ELF-1 (cell line): ENCODE measurements at regions not wholly inside any gene's neighbourhood (a gene's known extent, or its start where the extent isn't known, plus 50 kb on each side); places are given as distances from the start of the nearest gene placed in this dataset.

ENCODE experiments used
- DNase-seq: peaks from one replicate; pipeline ENCODE4 v3.0.0-alpha.2; 2016; ENCODE audit warnings: low read depth, low spot score

DNA sequence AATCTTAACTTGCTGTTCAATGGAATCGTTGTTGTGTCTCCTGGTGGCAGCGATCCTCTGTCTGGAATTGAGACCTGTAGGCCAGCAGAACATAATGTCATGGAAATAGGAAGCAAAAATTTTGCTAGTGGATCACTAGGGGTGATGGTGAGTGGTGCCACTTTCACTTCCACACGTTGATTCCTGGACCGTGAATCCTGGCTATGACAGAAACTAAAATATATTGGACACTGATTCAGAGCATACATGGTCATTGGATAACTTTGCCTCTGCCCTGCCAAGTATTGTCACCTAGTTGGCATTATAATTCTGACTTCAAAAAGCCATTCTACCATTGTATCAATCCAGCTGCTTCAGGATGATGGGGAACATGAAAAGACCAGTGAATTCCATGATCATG lies 353.2 kb downstream of the IRX1 start:
- no peak for DNase-seq

DNA sequence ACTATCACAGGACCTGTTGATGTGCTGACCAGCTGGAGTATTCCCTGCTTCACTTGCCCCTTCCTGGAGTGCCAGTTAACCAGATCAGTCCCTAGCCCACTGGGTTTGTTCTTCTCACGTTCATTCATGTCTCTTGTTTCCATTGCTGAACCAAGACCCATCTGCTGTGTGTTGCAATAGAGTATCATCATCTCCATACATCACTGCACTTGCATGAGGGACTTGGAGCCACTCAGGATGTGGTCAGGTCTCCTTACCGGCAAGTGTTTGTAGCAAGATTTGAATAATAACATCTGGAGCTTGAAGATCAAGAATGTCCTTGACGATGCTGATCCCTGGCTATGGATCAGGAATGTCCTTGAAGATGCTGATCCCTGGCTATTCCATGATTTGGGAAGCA lies 358.6 kb downstream of the IRX1 start:
- DNase-seq = no peak

DNA sequence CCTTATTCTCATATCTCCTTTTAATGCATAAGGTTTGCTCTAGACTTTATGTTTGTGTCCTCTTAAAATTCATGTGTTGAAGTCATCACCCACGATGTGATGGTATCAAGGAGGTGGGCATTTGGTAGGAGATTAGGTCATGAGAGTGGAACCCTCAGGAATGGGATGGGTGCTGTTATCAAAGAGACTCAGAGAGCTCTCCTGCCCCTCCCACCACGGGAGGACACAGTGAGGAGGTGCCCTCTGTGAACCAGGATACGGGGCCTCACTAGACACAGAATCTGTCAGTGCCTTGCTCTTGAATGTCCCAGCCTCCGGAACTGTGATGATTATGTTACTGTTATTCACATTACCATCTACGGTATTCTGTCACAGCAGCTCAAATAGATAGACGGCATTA lies 359.0 kb downstream of the IRX1 start:
- no peak for DNase-seq

DNA sequence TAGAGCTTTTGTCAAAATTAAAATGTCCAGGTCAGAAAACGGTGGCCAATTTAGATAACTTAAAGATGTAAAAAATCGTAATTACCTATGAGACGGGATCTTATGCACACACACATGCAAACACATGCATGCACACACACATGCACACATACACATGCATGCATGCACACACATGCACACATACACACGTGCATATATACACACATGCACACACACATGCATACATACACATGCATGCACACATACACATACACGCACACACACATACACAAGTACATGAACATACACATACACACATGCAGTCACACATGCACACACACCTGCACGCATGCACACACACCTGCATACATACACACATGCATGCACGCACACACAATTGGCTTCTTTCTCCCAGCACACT lies 362.0 kb downstream of the IRX1 start:
- no peak for DNase-seq

DNA sequence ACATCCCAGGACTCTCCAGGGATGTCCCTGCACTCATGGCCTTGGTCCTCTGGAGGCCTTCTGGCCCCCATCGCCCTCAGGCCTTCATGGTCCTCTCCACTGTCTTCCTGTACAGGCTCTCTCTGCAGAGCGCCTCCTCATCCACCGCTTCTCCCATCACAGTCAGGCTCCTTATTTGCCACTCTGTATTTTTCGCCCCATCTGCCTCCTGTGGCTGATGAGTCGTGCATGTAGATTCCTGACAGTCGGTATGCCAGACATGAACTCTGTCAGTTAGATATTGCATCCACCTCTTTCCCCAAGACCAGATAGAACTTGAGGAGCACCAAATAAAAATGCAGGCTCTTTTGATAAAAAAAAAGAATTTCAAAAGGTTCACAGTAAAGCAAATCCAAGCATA lies 362.8 kb downstream of the IRX1 start:
- DNase-seq = no peak

DNA sequence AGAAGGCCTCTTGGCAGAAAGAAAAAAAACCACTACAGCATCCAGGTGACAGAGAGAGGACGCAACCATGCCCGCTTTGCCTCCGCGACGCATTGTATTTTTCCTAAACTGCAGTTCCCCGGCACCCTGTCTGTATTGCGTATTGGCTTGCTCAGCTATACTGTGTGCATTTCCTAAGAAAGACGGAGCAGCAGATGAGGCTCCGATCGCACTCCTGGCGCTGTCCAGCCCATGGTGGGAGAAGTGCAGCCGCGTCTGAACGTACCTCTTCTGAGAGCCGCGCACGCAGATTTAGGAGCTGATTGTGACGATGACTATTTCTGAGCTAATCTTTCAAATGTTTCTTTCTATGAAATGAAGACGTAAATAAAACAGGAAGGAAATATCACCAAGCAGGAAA lies 366.5 kb downstream of the IRX1 start:
- DNase-seq = no peak

DNA sequence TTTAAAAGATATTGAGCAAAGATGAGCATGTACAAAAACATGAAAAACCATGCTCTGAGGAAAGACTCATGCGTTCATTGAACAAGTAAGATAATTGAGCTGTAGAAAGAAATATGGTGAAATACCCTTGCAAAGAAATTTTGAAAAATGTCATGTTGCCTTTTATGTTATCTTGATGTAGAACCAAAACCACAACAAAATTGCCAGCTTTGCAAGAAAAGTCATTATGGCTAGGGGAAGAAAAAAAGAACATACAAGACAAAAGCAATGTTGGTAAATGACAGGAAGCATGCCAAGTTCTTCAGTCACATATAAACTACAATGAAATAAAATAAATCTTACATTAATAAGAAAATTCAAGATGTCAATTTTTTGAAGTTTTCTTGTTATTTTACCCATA lies 368.0 kb downstream of the IRX1 start:
- no peak for DNase-seq

DNA sequence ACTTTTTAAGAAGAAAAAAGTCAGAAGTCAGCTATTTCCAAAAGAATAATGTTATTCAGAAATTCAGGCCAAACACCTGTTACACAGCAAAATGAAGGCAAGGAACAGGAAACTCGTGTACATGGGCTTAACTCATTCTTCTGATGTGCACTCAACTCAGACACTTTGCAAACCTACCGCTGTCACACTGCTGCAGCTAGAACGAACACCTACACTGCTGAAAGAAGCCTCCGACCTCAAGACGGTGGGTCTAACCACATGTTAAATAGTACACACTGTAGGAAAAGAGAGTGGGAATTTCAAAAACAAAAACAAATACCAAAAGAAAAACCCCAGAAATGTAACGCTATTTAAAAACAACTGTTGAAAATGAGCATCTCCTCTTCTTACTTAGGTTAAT lies 384.5 kb downstream of the IRX1 start:
- DNase-seq = no peak

DNA sequence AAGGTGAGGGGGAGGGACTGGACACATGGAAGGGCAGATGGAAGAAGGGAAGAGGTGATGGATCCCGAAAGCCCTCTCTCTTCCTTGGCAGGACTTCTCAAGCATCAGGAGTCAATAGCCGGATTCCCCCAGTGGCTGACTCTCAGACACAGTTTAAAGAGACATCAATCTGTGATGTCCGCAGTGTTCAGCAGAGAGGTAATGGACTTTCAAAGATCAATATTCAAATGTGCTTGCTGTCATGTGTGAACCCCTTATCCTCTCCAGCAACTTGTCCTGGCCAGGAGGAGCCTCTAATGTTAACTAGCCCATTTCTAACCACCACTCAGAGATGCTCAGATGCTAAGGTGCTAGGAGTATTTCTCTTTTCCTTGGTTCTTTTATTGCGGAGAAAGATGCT lies 392.2 kb downstream of the IRX1 start:
- DNase-seq = no peak

DNA sequence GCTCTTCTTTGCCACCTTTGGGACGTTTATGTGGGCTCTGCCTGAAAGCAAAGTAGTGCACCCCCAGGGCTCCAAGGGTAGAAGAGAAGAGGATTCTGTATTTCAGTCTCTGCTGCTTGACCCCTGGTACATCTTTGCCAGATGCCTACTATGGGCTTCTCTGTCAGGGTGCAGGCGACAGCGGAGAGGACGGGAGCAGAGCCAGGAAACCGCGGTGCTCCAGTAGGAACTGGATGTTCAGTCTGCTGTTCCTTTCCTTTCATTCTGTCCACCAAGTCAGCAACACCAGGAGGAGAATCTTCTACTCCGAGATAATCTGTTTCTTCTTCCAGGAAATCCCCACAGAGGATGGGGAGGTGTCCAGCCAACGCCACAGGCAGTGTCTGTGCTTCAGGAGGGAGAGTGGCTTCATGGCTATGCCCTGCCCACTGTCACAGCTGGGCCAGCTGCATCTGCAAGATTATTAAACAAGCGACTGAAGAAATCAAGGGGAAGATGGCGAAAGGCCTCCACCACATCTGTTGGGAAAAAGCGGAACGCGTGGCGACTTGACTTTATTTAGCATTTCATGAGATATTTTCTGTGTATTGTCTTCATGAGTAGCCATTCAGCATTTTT lies 398.3 kb downstream of the IRX1 start:
- DNase-seq = no peak

DNA sequence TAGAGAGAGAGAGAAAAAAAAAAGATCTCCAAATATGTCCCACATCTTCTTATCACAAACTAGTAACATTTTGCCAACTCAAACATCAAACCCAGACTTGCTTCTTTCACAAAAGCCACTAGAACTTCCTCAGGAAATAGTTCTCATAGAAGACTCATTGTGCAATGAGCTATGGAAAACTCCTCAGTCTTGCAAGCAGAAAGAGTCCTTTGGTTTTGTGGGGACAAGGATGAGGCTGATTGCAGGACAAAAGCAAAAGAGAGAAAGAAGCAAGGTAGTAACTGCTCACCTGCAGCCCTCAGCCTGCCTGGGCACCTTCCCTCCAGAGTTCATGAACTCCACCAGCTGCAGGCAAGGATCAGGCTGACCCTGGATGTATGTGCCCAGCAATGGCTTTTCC lies 399.0 kb downstream of the IRX1 start:
- DNase-seq = no peak

DNA sequence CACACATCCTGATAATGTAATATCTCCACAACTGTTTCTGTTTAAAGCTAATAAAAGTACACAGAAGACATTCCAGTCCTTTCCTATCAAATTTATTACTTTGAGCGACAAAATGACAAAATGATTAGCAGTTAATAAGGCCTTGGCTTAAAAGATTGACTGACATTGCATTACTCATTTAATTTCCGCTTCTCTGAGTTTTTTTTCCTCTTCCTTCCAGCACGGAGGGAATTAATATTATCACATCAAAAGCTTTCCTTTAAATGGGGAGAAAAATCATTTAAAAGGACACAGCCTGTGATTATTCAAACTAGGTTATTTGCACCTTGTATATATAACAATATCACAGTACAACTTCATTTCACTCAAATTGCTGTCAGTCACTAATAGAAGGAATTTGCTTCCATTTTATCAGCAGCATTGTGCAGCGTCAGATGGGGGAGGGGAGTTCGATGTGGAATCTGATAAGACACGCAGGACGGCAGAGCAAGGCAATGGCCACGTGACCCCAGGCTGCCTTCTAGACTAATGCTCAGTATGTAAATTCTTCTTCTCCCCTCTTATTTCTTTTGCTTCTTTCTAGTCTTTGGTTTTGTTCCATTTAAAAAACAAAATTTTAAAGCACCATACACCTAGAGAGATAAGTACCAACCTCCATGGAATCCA lies 400.5 kb downstream of the IRX1 start:
- no peak for DNase-seq

DNA sequence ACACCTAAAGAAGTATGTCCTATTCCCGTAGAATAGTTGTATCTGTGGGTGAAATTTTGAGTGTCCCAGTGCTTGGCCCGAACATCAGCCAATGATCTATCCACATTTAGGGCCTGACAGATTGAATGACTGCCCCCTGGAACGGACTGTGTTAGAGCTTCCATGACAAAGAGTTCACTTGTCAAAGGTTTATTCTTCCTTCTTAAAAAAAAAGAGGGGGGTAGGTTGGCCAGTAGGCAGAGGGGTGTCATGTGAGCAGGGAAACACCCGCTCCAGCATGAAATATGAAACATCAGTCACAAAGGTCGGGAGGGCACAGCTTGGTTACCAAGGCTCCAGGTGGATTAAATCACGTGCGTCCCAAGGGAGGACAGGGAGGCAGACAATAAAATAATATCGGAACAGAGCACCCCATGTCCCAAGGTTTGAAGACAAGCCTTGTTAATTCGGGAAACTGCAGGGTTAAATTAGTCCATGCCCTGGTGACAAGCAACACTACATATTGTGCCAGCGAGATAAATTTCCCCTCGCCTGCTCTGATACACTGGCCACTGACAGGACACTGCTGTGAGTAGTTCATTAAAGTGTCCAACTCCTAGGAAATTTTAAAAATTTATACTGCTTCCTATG lies 401.2 kb downstream of the IRX1 start:
- DNase-seq = no peak

DNA sequence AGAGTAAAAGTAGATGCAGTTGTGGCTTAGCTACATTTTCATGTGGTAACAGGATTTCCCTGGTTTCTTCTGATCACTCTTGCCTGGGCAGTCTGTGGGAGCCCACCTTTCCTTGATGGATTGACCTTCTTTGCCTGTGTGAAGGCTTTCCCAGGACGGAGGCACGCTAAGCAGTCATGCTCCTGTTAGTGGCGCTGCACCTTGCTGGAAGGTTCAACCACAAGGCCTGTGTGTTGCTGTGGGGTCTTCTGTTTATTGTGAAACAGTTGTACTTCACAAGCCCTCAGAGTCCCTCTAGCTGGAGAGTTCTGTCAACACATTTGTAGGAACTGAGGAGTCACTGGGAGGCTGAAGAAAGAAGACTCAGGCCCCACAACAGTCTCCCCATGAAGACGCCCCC lies 402.0 kb downstream of the IRX1 start:
- DNase-seq = no peak

DNA sequence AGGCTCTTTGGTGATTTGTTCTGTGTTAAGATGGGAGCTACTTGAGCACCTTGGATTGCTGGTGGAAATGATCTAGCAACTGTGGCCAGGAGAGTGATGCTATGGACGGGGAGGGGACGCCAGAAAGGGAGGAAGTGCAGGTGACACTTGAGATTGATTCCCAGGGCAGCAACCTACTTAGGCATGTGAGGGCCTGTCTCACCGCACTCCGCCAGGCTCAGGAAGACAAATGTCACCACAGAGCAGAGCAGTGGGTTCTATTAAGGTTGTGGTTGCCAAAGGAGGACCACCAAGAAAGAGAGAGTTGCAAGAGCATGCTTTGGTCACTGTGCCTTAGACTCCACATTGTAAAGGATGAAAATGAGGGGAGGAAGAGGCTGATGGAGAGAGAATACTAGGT lies 404.3 kb downstream of the IRX1 start:
- no peak for DNase-seq

DNA sequence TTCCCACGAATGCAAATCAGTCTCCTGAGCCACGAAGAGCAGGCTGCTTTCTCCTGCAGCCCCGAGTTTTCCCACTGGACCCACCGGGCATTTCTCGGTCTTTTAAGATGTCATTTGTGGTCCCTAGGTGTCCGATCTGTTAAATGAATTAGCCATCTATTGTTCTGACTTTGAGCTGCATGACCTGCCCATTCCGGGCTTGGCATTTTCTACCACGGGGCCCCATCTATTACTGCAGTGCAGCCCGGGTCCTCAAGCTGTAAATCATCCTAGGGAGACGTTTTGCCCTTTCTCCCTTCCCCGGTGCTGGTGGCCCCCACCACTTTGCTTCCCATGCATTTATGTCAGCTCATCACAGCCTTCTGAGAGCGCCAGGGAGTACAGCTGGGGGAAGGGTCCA lies 405.4 kb downstream of the IRX1 start:
- no peak for DNase-seq

DNA sequence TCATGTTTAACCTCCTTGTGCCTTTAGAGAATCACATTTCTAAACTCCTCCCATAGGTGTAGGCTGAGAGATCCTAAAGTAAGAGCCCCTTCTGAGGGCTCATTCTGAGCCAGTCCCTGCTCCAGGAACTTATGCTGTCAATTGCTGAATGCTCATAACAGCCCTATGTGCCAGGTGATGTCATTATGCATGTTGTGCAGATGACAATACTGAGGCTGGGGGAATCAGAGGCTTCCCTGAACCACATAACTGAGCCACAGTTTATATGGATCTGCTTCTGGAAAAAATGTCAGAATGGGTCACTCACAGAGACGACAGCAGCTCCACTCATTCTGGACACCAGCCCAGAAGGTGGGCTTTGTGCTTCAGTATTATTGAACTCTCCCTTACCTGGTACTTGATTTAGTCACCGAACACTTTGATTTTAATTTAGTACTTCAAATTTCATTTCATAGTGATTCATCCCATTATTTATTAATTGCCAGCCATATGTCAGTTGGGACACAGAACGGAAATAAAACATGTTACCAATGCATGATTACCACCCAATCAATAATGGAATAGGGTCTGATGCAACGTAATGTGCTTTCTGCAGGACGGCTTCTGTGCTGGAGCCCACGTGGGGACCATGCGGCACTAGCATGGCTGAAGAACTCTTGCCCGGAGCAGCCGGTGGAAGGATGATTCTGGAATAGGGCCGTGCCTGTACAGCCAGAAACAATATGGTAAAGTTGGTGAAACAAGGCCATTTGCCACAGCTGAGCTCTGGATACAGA lies 406.3 kb downstream of the IRX1 start:
- DNase-seq = no peak

DNA sequence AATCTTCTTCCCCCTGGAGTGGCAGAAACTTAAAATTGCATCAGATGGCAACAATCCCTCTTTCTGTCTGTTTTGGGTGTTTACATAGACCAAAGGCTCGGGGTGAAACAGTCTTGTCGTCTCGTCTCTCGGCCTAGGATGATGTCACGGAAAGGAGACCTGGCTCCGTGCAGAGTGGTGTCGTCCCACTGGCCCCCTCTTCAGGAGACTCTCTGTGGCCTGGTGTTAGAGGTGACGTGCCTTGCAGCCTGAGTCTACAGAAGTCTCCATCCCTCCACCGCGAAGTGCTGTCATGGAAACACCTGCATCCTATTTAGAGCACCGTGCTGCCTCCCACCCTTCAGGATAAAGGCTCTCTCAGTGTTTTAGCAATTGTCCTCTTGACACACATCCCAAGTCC lies 409.7 kb downstream of the IRX1 start:
- peak; percentile 25 for DNase-seq

DNA sequence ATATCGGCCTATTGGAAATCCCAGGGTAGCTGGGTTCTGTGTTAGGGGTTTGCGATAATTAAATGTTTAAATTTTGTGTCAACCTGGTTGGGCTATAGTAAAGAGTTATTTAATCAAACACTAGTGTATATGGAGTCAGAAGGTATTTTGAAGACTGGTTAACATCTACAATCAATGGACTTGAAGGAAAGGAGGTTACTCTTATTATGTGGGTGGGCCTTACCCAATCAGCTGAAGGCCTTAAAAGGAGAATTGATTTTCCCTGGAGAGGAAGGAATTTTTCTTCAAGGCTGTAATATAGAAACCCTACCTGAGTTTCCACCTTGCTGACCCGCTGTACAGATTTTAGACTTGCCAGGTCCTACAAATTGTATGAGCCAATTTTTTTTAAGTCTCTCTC lies 411.4 kb downstream of the IRX1 start:
- no peak for DNase-seq

DNA sequence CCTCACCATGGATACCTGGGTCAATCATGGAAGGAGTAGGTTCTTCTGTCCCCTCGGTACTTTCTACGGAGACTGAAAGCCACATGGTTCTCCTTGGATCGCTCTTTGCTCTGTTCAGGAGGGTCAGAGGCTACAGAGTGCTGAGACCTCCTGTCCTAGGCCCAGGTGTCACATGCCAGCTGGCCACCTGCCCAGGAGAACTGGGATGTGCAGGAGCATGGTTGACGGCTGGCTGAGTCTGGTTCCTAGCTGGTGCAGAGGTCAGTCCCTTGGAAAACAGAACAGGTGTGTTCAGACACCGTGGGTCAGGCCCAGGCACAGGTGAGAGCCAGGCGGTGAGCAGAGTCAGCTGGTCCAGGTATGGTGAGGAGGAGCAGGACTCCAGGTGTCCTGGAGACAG lies 416.3 kb downstream of the IRX1 start:
- no peak for DNase-seq

DNA sequence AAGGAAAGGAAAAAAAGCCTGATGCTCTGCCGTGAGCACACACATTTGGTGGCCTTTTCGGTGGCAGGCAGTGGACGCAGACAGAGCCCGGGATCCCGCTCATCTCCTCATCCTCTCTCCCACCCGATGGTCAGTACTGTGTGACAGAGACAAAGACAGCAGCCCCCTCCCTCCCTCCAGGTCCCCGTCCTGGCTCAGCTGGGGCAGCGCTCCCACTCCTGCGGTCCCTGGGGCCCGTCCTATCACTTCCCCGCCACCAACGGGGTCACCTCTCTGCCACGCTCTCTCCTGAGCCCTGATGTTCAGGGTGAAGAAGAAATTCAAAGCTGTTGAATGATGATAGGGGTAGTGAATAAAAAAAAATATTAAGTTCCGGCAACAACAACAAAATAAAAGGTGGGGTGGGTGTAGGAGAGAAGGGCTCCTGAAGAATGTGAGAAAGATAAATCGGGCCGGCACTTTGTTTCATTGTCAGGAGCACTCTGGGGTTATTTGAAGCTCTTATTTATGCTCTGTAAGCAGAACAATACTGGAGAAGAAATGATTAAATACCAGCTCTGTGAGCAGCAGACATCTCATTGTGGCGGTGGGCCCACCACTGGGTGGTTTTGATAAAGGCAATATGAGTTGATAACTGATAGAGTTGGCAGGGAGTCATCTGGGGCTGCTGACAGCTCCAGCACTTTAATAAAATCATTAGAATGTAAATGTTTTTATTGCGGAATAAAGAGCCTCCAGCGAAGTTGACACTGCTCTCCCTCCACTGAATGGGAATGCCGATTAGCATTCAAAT lies 417.7 kb downstream of the IRX1 start:
- no peak for DNase-seq

DNA sequence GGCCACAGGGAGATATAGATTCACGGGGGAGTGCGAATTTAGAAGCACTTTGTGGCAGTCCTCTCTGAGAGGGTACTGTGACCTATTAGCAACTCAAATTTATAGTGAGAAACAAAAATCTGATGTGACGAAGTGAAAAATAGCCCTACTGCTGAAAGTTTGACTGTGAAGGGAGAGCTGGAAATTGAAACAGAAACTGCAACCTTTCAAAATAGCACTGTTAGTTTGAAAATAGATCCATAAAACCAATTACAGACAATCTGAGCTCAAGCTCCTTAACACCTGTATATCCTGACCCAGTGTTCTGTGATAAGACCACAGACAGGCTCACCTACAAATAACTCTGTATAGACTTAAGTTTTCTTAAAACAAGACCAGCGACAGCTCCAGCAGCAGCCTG lies 420.1 kb downstream of the IRX1 start:
- no peak for DNase-seq
